ENCODE measurements at regions not wholly inside any gene's neighbourhood (a gene's known extent, or its start where the extent isn't known, plus 50 kb on each side); places are given as distances from the start of the nearest gene placed in this dataset.

GRCh38 chr13:50599046-50599445, 244.4 kb downstream of the DLEU7 start:
- no peak for TF ChIP-seq CTCF (IDR thresholded peaks at IDR 0.05)
- no peak for TF ChIP-seq POLR2A (IDR thresholded peaks at IDR 0.05)
